ENCODE measurements at regions not wholly inside any gene's neighbourhood (a gene's known extent, or its start where the extent isn't known, plus 50 kb on each side); places are given as distances from the start of the nearest gene placed in this dataset.

DNA sequence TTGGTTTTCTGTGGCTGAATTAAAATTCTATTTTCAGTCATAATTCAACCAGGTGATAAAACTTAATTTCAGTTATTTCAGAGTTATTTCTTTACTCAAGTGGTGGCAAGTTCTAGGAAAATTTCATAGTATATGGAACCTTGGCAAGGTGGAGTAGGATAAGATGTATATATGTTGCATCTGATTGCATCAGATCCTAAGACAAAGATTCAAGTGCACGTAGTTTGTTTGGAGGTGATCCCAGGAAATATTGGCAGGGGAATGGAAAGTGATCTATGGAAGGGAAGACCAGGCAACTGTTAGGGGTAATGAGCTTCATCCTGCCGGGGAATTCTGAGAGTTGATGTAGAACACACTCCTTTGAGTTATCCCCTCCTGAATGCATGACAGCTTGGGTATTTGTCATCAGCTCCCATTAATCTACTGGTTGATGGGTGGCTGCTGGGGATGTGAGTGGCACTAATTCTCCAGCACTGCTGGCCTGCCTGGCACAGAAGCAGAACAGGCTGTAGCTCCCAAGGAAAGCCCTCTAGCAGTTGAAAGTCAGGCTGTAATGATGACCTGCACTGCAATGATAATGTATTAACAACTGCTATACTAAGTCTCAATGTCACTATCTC, 52.2 kb upstream of the TOM1L1 start:
- intact Hi-C loops (cut with DNase I), result no loop called here

GRCh38 chr17:54849660-54850059, 51.0 kb upstream of the TOM1L1 start:
- intact Hi-C loops (cut with DNase I), result no loop called here
- no peak for DNase-seq (ENCODE audit: low spot score)

More for the DNA sequence above, 52.2 kb upstream of the TOM1L1 start:
- DNase-seq (ENCODE audit: low spot score), result no peak

All from cardiac septum (tissue), 1 donor.